ENCODE measurements at regions not wholly inside any gene's neighbourhood (a gene's known extent, or its start where the extent isn't known, plus 50 kb on each side); places are given as distances from the start of the nearest gene placed in this dataset.
"Not testable (repeated sequence)": the region's sequence is repeated elsewhere in the genome, so short reads cannot be mapped to it uniquely, and the experiment has no call there.

GRCh38 chr5:62250919-62251318 lies 55.1 kb upstream of the KIF2A start:
- DNase-seq (ENCODE audit: low spot score); FAIRE-seq: not testable (repeated sequence)

- DNase-seq (ENCODE audit: low spot score); FAIRE-seq: not testable (repeated sequence)
Measured at GRCh38 chr5:62252519-62252918, 53.5 kb upstream of the KIF2A start.

GRCh38 chr5:62255551-62255950 lies 50.5 kb upstream of the KIF2A start:
- not testable (repeated sequence) for DNase-seq (ENCODE audit: low spot score); FAIRE-seq

GRCh38 chr5:62256161-62257019 lies 49.6 kb upstream of the KIF2A start:
- no peak for FAIRE-seq
- DNase-seq (ENCODE audit: low spot score): no peak
